Kidney (tissue), 13 donors: ENCODE measurements at regions not wholly inside any gene's neighbourhood (a gene's known extent, or its start where the extent isn't known, plus 50 kb on each side); places are given as distances from the start of the nearest gene placed in this dataset.
"Not testable (repeated sequence)": the region's sequence is repeated elsewhere in the genome, so short reads cannot be mapped to it uniquely, and the experiment has no call there.

Experiments
- DNase-seq, 5 donors: peaks; one replicate each; pipeline ENCODE4 v3.0.0-alpha.2; 2013 to 2020
- FAIRE-seq: peaks from 2 replicates; lab custom pipeline; 2012; peaks lifted over from hg19 to GRCh38; lab: Jason Lieb, UNC
- H3K27ac ChIP-seq, 2 donors: one replicate each; pipeline ENCODE4 v1.7.0; 2013; ENCODE audit warnings: low read depth in 2 of 2, low read length in 2 of 2, inconsistent platforms in 1 of 2
- H3K27me3 ChIP-seq: one replicate; pipeline ENCODE4 v1.7.1; 2013; ENCODE audit warnings: low read length, inconsistent platforms; ENCODE audit not compliant: control insufficient read depth, insufficient read depth
- H3K36me3 ChIP-seq, 3 donors: one replicate each; pipeline versions ENCODE4 v1.7.0 to v1.7.1; 2013; ENCODE audit warnings: low read length in 3 of 3, control low read depth in 1 of 3, inconsistent platforms in 1 of 3; ENCODE audit not compliant: insufficient read depth in 3 of 3, control insufficient read depth in 2 of 3
- H3K4me1 ChIP-seq, 3 donors: one replicate each; pipeline versions ENCODE4 v1.7.0 to v1.7.1; 2013; ENCODE audit warnings: low read length in 3 of 3, inconsistent platforms in 1 of 3, low read depth in 1 of 3; ENCODE audit not compliant: control insufficient read depth in 2 of 3, insufficient read depth in 2 of 3
- H3K4me3 ChIP-seq, 3 donors: one replicate each; pipeline versions ENCODE4 v1.7.0 to v1.8.1; 2013; ENCODE audit warnings: low read length in 3 of 3, control low read depth in 1 of 3, inconsistent platforms in 1 of 3
- H3K9ac ChIP-seq, 3 donors: one replicate each; pipeline versions ENCODE4 v1.7.0 to v1.7.1; 2013; ENCODE audit warnings: low read length in 3 of 3, control low read depth in 1 of 3, inconsistent platforms in 1 of 3
- H3K9me3 ChIP-seq, 3 donors: one replicate each; pipeline versions ENCODE4 v1.7.0 to v1.7.1; 2013; ENCODE audit warnings: low read length in 3 of 3, control low read depth in 1 of 3, inconsistent platforms in 1 of 3; ENCODE audit not compliant: control insufficient read depth in 2 of 3, insufficient read depth in 1 of 3
- CTCF ChIP-seq: IDR thresholded peaks from 3 replicates; pipeline ENCODE4 v1.5.1; 2012; ENCODE audit warnings: mild to moderate bottlenecking, moderate library complexity, borderline replicate concordance; ENCODE audit not compliant: insufficient read depth; ENCODE audit errors: extremely low read depth
- intact Hi-C: fragments of 100-400 bp; cut with DNase I; formaldehyde crosslinking; loops from one replicate; pipeline ENCODE4 v1.11.1; 2022
- donor health status: control.
- donor health status: control.
- donor health status: control.
- donor health status: control.
- donor health status: control.
- donor health status: DM: yes; HTN: yes; CAD: no.
- donor health status: Normal renal cell carcinoma (clear cell type).

DNA sequence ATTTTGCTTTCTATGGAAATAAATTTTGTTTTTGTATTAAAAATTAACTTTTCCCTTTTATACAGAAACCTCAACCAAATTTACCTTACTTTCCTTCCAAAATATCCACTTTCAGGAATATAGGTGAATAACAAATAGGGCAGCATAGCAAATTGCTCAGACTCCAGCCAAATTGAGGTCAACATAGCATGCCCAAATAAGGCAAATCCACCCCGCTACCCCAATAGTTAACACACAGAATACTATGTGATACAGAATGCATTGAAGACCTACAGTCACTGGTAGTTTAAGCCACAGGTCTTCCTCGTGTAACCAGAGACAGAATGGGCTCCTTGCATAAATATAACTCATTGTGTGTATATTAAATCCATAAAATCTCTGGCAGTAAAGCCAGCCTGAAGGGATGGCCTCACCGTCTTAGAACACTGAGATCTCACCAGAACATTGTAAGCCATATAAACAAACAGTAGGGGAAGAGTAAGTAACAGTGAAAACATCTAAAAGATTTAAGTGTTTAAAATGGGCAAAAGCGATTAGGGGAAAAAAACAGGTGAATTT, 72.2 kb downstream of the PMAIP1 start:
- H3K9ac ChIP-seq: no peak overlapping the region
- H3K9me3 ChIP-seq: no peaks in the 10 kb centered on the region
- no peaks in the 10 kb centered on the region for H3K36me3 ChIP-seq
- TF ChIP-seq CTCF: no peak
- H3K4me1 ChIP-seq: no peaks in the 10 kb centered on the region
- no peak overlapping the region for H3K4me3 ChIP-seq
- no peak overlapping the region for H3K27ac ChIP-seq
- intact Hi-C loops: no loop called here
- DNase-seq: no peak
- H3K27me3 ChIP-seq: no peaks in the 10 kb centered on the region
- no peak for FAIRE-seq

DNA sequence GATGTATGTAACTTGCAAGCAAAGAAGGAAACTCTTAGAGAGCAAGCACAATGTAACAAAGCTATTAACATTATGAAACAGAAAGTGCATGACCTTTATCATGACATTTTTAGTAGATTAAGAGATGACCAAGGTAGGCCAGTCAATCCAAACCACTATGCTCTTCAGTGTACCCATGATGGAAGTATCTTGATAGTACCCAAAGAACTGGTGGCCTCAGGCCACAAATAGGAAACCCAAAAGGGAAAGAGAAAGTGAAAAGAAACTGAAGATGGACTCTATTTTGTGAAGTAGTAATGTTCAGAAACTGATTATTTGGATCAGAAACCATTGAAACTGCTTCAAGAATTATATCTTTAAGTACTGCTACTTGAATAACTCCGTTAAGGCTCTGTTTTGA, 71.3 kb downstream of the PMAIP1 start:
- H3K9me3 ChIP-seq, FAIRE-seq, H3K36me3 ChIP-seq, H3K4me3 ChIP-seq, H3K27ac ChIP-seq, H3K4me1 ChIP-seq, H3K9ac ChIP-seq, DNase-seq, H3K27me3 ChIP-seq, intact Hi-C loops: not testable (repeated sequence)

- intact Hi-C loops, FAIRE-seq, H3K27ac ChIP-seq, H3K4me3 ChIP-seq, H3K9ac ChIP-seq, H3K4me1 ChIP-seq, H3K36me3 ChIP-seq, H3K9me3 ChIP-seq, H3K27me3 ChIP-seq: not testable (repeated sequence)
- peak in 3 of 5 donors; percentile 31 to 62 (median 37) for DNase-seq
These were observed 69.8 kb downstream of the PMAIP1 start for GRCh38 chr18:59969477-59970028.

- DNase-seq: no peak
- no peaks in the 10 kb centered on the region for H3K27me3 ChIP-seq
- no peak for TF ChIP-seq CTCF
- H3K4me3 ChIP-seq: no peak overlapping the region
- intact Hi-C loops: no loop called here
- H3K9me3 ChIP-seq: no peaks in the 10 kb centered on the region
- no peaks in the 10 kb centered on the region for H3K36me3 ChIP-seq
- H3K27ac ChIP-seq: no peak overlapping the region
- no peak overlapping the region for H3K9ac ChIP-seq
- FAIRE-seq: no peak
- no peaks in the 10 kb centered on the region for H3K4me1 ChIP-seq
These were observed 68.8 kb downstream of the PMAIP1 start for GRCh38 chr18:59968583-59968982.
